GM18867 (cell line): ENCODE measurements at regions not wholly inside any gene's neighbourhood (a gene's known extent, or its start where the extent isn't known, plus 50 kb on each side); places are given as distances from the start of the nearest gene placed in this dataset.
"Not testable (repeated sequence)": the region's sequence is repeated elsewhere in the genome, so short reads cannot be mapped to it uniquely, and the experiment has no call there.

Experiments used
- ATAC-seq: cut with Tn5 transposase; IDR thresholded peaks from one replicate; pipeline ENCODE4 v1.9.1; 2021; ENCODE audit warnings: mild to moderate bottlenecking, moderate library complexity; ENCODE audit not compliant: unreplicated experiment

- no peak for ATAC-seq
Measured at GRCh38 chr6:99668036-99668705, 61.5 kb downstream of the PRDM13 start.

- no peak for ATAC-seq
Measured at GRCh38 chr6:99689916-99690685, 83.5 kb downstream of the PRDM13 start.

- not testable (repeated sequence) for ATAC-seq
Measured at GRCh38 chr6:99702287-99702686, 95.7 kb downstream of the PRDM13 start.

- no peak for ATAC-seq
Measured at GRCh38 chr6:99709062-99709461, 102.4 kb downstream of the PRDM13 start.

GRCh38 chr6:99711302-99711701 lies 104.7 kb downstream of the PRDM13 start:
- no peak for ATAC-seq

GRCh38 chr6:99711925-99712324 lies 105.3 kb downstream of the PRDM13 start:
- no peak for ATAC-seq

- no peak for ATAC-seq
Measured at GRCh38 chr6:99712519-99712918, 105.9 kb downstream of the PRDM13 start.

- not testable (repeated sequence) for ATAC-seq
Measured at GRCh38 chr6:99722043-99722442, 115.4 kb downstream of the PRDM13 start.

- not testable (repeated sequence) for ATAC-seq
Measured at GRCh38 chr6:99730237-99730636, 123.6 kb downstream of the PRDM13 start.

GRCh38 chr6:99736302-99736701 lies 129.7 kb downstream of the PRDM13 start:
- peak; percentile 45 for ATAC-seq

- no peak for ATAC-seq
Measured at GRCh38 chr6:99739526-99739925, 132.9 kb downstream of the PRDM13 start.

GRCh38 chr6:99741092-99741491 lies 134.5 kb downstream of the PRDM13 start:
- ATAC-seq, result no peak

- ATAC-seq, result no peak
Measured at GRCh38 chr6:99743647-99744046, 137.0 kb downstream of the PRDM13 start.

- no peak for ATAC-seq
Measured at GRCh38 chr6:99745651-99746050, 139.0 kb downstream of the PRDM13 start.

- ATAC-seq, result peak; percentile 94
Measured at GRCh38 chr6:99746261-99746895, 139.7 kb downstream of the PRDM13 start.

GRCh38 chr6:99761711-99762110 lies 155.1 kb downstream of the PRDM13 start:
- no peak for ATAC-seq

- no peak for ATAC-seq
Measured at GRCh38 chr6:99768166-99768565, 161.5 kb downstream of the PRDM13 start.

- no peak for ATAC-seq
Measured at GRCh38 chr6:99779631-99780555, 173.3 kb downstream of the PRDM13 start.

- no peak for ATAC-seq
Measured at GRCh38 chr6:99780556-99780885, 173.9 kb downstream of the PRDM13 start.

- no peak for ATAC-seq
Measured at GRCh38 chr6:99789767-99790166, 183.1 kb downstream of the PRDM13 start.

- no peak for ATAC-seq
Measured at GRCh38 chr6:99790679-99791078, 184.0 kb downstream of the PRDM13 start.
